Tibial nerve (tissue), 4 donors: ENCODE measurements at regions not wholly inside any gene's neighbourhood (a gene's known extent, or its start where the extent isn't known, plus 50 kb on each side); places are given as distances from the start of the nearest gene placed in this dataset.

Experiments used
- DNase-seq, 2 donors: peaks; one replicate each; pipeline ENCODE4 v3.0.0-alpha.2; 2019; ENCODE audit warnings: low spot score in 2 of 2
- H3K27ac ChIP-seq, 4 donors: fragments of 200-600 bp; sonication (generic) in 3 of 4; one replicate each; pipeline ENCODE4 v1.5.1; 2017 to 2019; ENCODE audit warnings: mild to moderate bottlenecking in 1 of 4
- H3K27me3 ChIP-seq, 2 donors: fragments of 200-600 bp; sonication (generic) in 1 of 2; one replicate each; pipeline versions ENCODE4 v1.5.1 to v1.6.0; 2017 to 2019
- H3K36me3 ChIP-seq, 3 donors: fragments of 200-600 bp; sonication (generic); one replicate each; pipeline ENCODE4 v1.5.1; 2018 to 2019
- H3K4me1 ChIP-seq, 4 donors: fragments of 200-600 bp; sonication (generic) in 3 of 4; one replicate each; pipeline ENCODE4 v1.5.1; 2017 to 2019
- H3K4me3 ChIP-seq, 4 donors: fragments of 200-600 bp; sonication (generic) in 3 of 4; one replicate each; pipeline ENCODE4 v1.5.1; 2017 to 2019; ENCODE audit warnings: mild to moderate bottlenecking in 1 of 4, moderate library complexity in 1 of 4
- H3K9me3 ChIP-seq, 4 donors: fragments of 200-600 bp; sonication (generic) in 3 of 4; one replicate each; pipeline ENCODE4 v1.5.1; 2017 to 2019
- CTCF ChIP-seq, 5 experiments: fragments of 200-600 bp in 3 of 5; fragments of 450-650 bp in 2 of 5; sonication (generic) in 3 of 5; IDR thresholded peaks; one replicate each; pipeline ENCODE4 v1.5.1; 2016 to 2019; ENCODE audit warnings: antibody characterized with exemption in 5 of 5, mild to moderate bottlenecking in 3 of 5, moderate library complexity in 2 of 5
- EP300 ChIP-seq, 2 donors: sonication (generic); formaldehyde crosslinking; IDR thresholded peaks; one replicate each; pipeline ENCODE4 v1.6.1; 2017; ENCODE audit warnings: antibody characterized with exemption in 2 of 2, mild to moderate bottlenecking in 1 of 2
- POLR2A ChIP-seq, 2 donors: fragments of 450-650 bp; IDR thresholded peaks; one replicate each; pipeline ENCODE4 v1.6.1; 2017; ENCODE audit warnings: antibody characterized with exemption in 2 of 2, mild to moderate bottlenecking in 2 of 2, moderate library complexity in 2 of 2
- WGBS, 2 donors: methylation state at CpG; one replicate each; pipeline ENCODE4 v1.1.5; 2018; 5-methylcytosine and 5-hydroxymethylcytosine counted together

- DNase-seq = no peak
- Histone ChIP-seq H3K27ac (no peak overlapping the region), H3K36me3 (no peaks in the 10 kb centered on the region), H3K9me3 (no peaks in the 10 kb centered on the region), H3K27me3 (no peaks in the 10 kb centered on the region), H3K4me1 (no peaks in the 10 kb centered on the region), H3K4me3 (no peak overlapping the region)
- no peak for TF ChIP-seq POLR2A (IDR thresholded peaks at IDR 0.05)
- TF ChIP-seq CTCF (IDR thresholded peaks at IDR 0.05) = no peak
- no peak for TF ChIP-seq EP300 (IDR thresholded peaks at IDR 0.05)
- 82 to 92% methylated on average over 7 of the region's 7 CpGs for WGBS, 2 donors
Measured at GRCh38 chr2:75328156-75328555, 128.8 kb upstream of the TACR1 start.

GRCh38 chr2:75327334-75327733 lies 128.0 kb upstream of the TACR1 start:
- TF ChIP-seq POLR2A (IDR thresholded peaks at IDR 0.05) = no peak
- TF ChIP-seq EP300 (IDR thresholded peaks at IDR 0.05) = no peak
- no peak for TF ChIP-seq CTCF (IDR thresholded peaks at IDR 0.05)
- H3K4me1 ChIP-seq = no peaks in the 10 kb centered on the region
- H3K4me3 ChIP-seq = no peak overlapping the region
- no peaks in the 10 kb centered on the region for H3K36me3 ChIP-seq
- 66% methylated on average over 7 of the region's 7 CpGs for WGBS, 2 donors
- no peak overlapping the region for H3K27ac ChIP-seq
- no peaks in the 10 kb centered on the region for H3K9me3 ChIP-seq
- no peak for DNase-seq
- H3K27me3 ChIP-seq = no peaks in the 10 kb centered on the region

- Histone ChIP-seq H3K27me3 (no peaks in the 10 kb centered on the region), H3K4me1 (no peaks in the 10 kb centered on the region), H3K4me3 (no peak overlapping the region), H3K9me3 (no peaks in the 10 kb centered on the region), H3K27ac (no peak overlapping the region), H3K36me3 (no peaks in the 10 kb centered on the region)
- 86 to 88% methylated on average over 2 of the region's 2 CpGs for WGBS, 2 donors
- TF ChIP-seq CTCF (IDR thresholded peaks at IDR 0.05) (no peak), POLR2A (IDR thresholded peaks at IDR 0.05) (no peak), EP300 (IDR thresholded peaks at IDR 0.05) (no peak)
- no peak for DNase-seq
Measured at GRCh38 chr2:75326645-75327044, 127.3 kb upstream of the TACR1 start.

- 65 to 70% methylated on average over 1 of the region's 1 CpG for WGBS, 2 donors
Measured at GRCh38 chr2:75325594-75325993, 126.3 kb upstream of the TACR1 start.

GRCh38 chr2:75324861-75325284 lies 125.6 kb upstream of the TACR1 start:
- Histone ChIP-seq H3K36me3 (no peaks in the 10 kb centered on the region), H3K4me1 (no peaks in the 10 kb centered on the region), H3K9me3 (no peaks in the 10 kb centered on the region), H3K4me3 (no peak overlapping the region), H3K27me3 (no peaks in the 10 kb centered on the region), H3K27ac (peak overlapping the region in 1 of 4 donors; percentile 13)
- DNase-seq = no peak
- TF ChIP-seq CTCF (IDR thresholded peaks at IDR 0.05) (no peak), EP300 (IDR thresholded peaks at IDR 0.05) (no peak), POLR2A (IDR thresholded peaks at IDR 0.05) (no peak)

More at GRCh38 chr2:75325594-75325993, 126.3 kb upstream of the TACR1 start:
- Histone ChIP-seq H3K36me3 (no peaks in the 10 kb centered on the region), H3K4me1 (no peaks in the 10 kb centered on the region), H3K9me3 (no peaks in the 10 kb centered on the region), H3K4me3 (no peak overlapping the region), H3K27ac (peak overlapping the region in 1 of 4 donors; percentile 13), H3K27me3 (no peaks in the 10 kb centered on the region)
- no peak for DNase-seq
- no peak for TF ChIP-seq POLR2A (IDR thresholded peaks at IDR 0.05)
- TF ChIP-seq EP300 (IDR thresholded peaks at IDR 0.05) = no peak
- TF ChIP-seq CTCF (IDR thresholded peaks at IDR 0.05) = no peak
